Skeletal muscle tissue (tissue), 3 donors: ENCODE measurements at regions not wholly inside any gene's neighbourhood (a gene's known extent, or its start where the extent isn't known, plus 50 kb on each side); places are given as distances from the start of the nearest gene placed in this dataset.

Experiments used
- H3K27ac ChIP-seq: one replicate; pipeline ENCODE4 v1.7.0; 2013; ENCODE audit warnings: mild to moderate bottlenecking, low read depth, low read length, inconsistent platforms
- H3K27me3 ChIP-seq, 3 donors: one replicate each; pipeline ENCODE4 v1.7.0; 2013; ENCODE audit warnings: low read length in 3 of 3; ENCODE audit not compliant: control insufficient read depth in 3 of 3, insufficient read depth in 3 of 3
- H3K36me3 ChIP-seq, 3 donors: one replicate each; pipeline ENCODE4 v1.7.0; 2013; ENCODE audit warnings: low read length in 3 of 3; ENCODE audit not compliant: control insufficient read depth in 3 of 3, insufficient read depth in 3 of 3
- H3K4me1 ChIP-seq, 3 donors: one replicate each; pipeline ENCODE4 v1.7.0; 2013; ENCODE audit warnings: low read length in 3 of 3, mild to moderate bottlenecking in 3 of 3; ENCODE audit not compliant: control insufficient read depth in 3 of 3, insufficient read depth in 3 of 3
- H3K4me3 ChIP-seq, 3 donors: one replicate each; pipeline ENCODE4 v1.7.0; 2013; ENCODE audit warnings: low read length in 3 of 3
- H3K9ac ChIP-seq, 3 donors: one replicate each; pipeline ENCODE4 v1.7.0; 2013; ENCODE audit warnings: low read length in 3 of 3, mild to moderate bottlenecking in 3 of 3, moderate library complexity in 2 of 3, low read depth in 1 of 3
- H3K9me3 ChIP-seq, 3 donors: one replicate each; pipeline ENCODE4 v1.7.0; 2013; ENCODE audit warnings: low read length in 3 of 3; ENCODE audit not compliant: control insufficient read depth in 3 of 3
- donor health status: Osteomylitis.

DNA sequence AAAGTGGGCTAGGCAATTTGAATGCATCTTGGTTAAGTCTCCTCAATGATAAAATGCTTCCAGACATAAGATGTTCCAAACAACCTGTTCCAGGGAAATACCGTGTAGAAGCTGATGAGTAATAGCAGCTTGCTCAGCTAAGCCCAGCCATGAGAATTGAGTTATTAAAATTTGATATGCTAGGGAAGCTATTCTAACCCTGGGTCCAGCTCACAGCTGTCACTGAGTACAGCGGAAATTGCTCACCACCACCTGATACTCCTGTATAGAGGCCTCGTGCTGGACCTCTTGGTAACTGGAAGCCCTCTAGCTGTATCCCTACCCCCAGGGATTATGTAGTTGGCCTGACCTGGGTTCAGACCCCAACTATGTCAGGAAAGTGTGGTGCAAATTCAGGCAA, 521.3 kb upstream of the TRPC7 start:
- Histone ChIP-seq H3K9ac (no peak overlapping the region), H3K27me3 (no peaks in the 10 kb centered on the region), H3K27ac (no peak overlapping the region), H3K4me3 (no peak overlapping the region), H3K4me1 (no peaks in the 10 kb centered on the region), H3K36me3 (no peaks in the 10 kb centered on the region), H3K9me3 (no peaks in the 10 kb centered on the region)

DNA sequence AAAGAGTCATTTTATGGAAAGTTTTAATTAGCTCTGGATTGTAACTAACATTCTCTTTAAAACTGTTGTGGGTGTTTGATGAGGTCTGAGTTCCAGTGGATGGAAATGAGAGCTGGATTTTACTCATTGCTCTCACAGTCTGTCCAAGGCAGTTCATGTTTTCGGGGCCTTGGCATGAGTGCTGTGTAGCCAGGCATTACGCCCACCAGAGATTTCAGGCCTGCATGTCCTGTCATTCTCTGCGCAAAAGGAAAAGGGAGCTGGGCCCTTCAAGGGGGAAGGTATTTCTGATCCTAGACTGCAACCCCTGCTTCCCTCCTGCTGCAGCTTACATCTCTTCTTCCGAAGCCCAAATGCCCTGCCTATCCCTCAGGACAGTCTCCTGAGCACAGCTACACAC, 499.6 kb upstream of the TRPC7 start:
- H3K9ac ChIP-seq, result no peak overlapping the region
- H3K27me3 ChIP-seq, result no peaks in the 10 kb centered on the region
- H3K36me3 ChIP-seq, result no peaks in the 10 kb centered on the region
- H3K27ac ChIP-seq, result no peak overlapping the region
- H3K4me3 ChIP-seq, result no peak overlapping the region
- H3K9me3 ChIP-seq, result no peaks in the 10 kb centered on the region
- no peaks in the 10 kb centered on the region for H3K4me1 ChIP-seq

DNA sequence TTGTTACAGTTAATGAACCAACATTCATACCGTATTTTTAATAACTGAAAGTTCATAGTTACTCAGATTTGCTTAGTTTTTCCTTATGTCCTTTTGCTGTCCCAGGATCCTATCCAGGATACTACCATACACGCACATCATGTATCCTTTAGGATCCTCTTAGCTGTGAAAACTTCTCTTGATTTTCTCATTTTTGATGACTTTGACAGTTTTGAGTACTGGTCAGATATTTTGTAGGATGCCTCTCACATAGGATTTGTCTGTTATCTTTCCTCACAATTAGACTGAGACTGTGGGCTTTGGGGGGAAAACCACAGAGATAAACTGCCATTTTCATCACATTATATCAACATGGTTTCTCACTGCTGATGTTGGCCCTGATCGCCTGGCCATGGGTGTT, 491.3 kb upstream of the TRPC7 start:
- Histone ChIP-seq H3K27ac (no peak overlapping the region), H3K27me3 (no peaks in the 10 kb centered on the region), H3K9ac (no peak overlapping the region), H3K4me1 (no peaks in the 10 kb centered on the region), H3K4me3 (no peak overlapping the region), H3K9me3 (no peaks in the 10 kb centered on the region), H3K36me3 (no peaks in the 10 kb centered on the region)

DNA sequence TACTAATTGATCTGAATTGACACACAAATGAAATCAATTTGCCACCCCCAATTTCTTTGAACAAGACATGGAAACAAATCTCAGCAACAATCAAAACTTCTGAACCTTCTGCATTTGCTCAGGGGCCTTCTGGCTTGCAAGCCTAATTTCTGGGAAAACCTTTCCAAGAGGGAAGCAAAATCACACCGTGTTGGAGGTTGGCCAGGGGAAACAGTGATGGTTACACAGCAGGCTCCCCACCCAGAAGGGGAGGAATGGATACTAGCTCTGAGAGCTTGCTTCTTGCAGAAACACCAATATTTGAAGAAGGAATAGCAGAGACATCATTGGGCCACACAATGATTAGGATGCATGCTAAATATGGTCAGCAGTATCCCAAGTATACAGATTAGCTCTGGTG, 488.6 kb upstream of the TRPC7 start:
- Histone ChIP-seq H3K4me3 (no peak overlapping the region), H3K36me3 (no peaks in the 10 kb centered on the region), H3K9me3 (no peaks in the 10 kb centered on the region), H3K9ac (no peak overlapping the region), H3K27me3 (no peaks in the 10 kb centered on the region), H3K27ac (no peak overlapping the region), H3K4me1 (no peaks in the 10 kb centered on the region)

DNA sequence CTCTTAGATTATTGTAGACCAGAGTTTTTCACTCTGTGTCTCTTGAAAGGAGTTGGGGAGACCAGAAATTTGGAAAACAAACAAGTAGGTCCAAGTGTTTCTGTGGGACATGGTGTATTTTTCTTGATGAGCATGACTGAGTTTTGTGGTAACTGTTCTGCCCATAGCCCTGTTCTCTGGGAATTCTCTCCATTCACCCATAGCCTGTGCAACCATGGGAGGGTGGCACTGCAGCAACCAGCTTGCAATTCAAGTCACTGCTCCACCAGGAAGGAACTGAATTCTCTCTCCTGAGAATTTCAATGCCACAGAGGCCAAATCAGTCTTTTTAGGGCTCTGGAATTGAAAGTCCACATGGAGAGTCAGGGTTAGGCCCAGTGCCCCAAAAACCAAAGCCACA, 475.3 kb upstream of the TRPC7 start:
- H3K9ac ChIP-seq, result no peak overlapping the region
- H3K27me3 ChIP-seq, result no peaks in the 10 kb centered on the region
- no peak overlapping the region for H3K4me3 ChIP-seq
- H3K4me1 ChIP-seq, result no peaks in the 10 kb centered on the region
- H3K27ac ChIP-seq, result no peak overlapping the region
- H3K9me3 ChIP-seq, result no peaks in the 10 kb centered on the region
- H3K36me3 ChIP-seq, result no peaks in the 10 kb centered on the region

DNA sequence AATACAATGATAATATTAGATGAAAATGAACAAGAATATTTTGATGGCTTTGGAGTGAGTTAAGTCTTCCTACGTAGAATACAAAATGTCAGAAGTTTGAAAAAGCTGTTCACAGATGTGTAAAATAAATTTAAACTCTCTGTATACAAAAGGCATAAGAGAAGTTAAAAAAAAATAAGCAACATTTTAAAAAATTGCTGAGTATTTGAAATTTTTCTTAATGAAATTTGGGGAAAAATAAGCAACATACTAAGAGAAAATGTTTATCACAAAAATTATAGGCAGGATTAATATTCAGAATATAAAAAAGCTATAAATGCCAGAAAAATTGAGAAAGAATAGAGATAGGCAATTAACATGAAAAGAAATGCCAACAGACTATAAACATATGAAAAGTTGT, 470.7 kb upstream of the TRPC7 start:
- no peak overlapping the region for H3K27ac ChIP-seq
- no peaks in the 10 kb centered on the region for H3K27me3 ChIP-seq
- no peaks in the 10 kb centered on the region for H3K36me3 ChIP-seq
- H3K4me3 ChIP-seq, result no peak overlapping the region
- H3K4me1 ChIP-seq, result no peaks in the 10 kb centered on the region
- no peaks in the 10 kb centered on the region for H3K9me3 ChIP-seq
- H3K9ac ChIP-seq, result no peak overlapping the region

DNA sequence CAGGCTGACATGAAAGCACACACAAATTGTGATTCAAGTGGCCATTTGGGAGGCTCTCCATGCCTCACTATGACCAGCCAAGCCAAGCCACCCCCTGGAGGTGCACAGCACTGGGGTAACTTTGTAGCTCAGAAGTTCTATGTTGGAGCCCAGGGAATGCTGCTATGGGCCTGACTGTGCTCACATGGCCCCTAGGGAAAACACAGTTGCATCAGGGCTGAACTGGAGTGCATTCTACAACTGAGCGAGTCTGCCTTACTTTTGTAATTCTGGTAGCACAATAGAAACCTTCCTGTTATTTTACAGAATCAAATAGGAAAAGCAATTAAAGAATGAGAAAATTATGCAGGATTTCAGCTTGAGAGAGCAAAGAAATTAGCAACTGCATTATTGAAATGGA, 455.5 kb upstream of the TRPC7 start:
- Histone ChIP-seq H3K27me3 (no peaks in the 10 kb centered on the region), H3K9me3 (no peaks in the 10 kb centered on the region), H3K4me3 (no peak overlapping the region), H3K4me1 (no peaks in the 10 kb centered on the region), H3K36me3 (no peaks in the 10 kb centered on the region), H3K9ac (no peak overlapping the region), H3K27ac (no peak overlapping the region)

DNA sequence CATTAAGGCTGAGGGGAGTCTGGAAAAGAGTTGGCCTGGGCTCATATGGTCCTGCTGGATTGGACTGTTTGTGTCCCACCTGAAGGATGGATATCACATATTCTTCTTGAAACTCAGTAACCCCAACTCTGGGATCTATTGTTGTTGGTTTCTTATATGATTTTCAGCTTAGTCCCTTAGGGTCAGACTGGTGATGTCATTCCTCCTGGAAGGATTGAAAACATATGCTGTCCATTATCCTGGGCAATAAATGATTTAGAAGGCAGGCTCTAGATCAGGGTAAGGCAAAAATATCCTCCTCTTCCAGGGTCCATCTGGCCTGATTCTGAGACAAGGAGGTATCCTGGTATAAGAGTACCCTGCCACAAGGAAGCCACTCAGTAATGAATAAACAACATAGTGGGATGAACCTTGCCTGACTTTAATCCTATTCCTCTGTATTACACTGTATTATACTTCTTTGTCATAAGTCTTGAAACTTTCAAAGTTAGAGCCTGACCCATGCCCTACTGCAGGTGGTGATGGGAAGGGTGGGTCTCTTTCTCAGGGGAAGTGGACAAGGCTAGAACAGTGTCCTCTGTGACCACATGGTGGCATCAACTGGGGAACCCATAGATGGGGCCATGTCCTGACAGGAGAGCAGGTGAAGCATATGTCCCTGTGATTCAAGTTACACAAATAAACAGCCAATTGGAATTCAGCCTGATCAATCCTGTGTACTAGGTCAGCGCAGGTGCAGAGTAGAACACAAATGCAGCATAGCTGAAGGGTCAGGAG, 454.4 kb upstream of the TRPC7 start:
- Histone ChIP-seq H3K36me3 (no peaks in the 10 kb centered on the region), H3K9me3 (no peaks in the 10 kb centered on the region), H3K4me1 (no peaks in the 10 kb centered on the region), H3K27me3 (no peaks in the 10 kb centered on the region), H3K27ac (no peak overlapping the region), H3K9ac (no peak overlapping the region), H3K4me3 (no peak overlapping the region)

DNA sequence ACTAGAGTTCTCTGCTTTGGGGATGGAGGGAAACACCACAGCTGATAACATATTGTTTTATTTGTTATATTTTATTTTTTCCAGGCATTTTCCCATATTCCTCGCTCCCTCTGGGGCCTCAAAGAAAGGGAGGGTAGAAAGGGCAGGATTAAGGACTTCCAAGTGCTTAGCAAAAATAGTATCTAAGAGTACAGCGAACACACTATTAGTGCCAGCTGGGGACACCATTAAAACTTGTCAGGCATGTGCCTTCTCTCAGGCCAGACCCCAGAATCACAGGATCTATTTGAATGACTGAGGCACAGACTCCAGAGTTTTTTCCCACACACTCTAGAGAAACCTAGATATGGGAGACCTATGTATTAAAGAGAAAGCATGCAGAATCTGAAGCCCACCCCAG, 451.0 kb upstream of the TRPC7 start:
- Histone ChIP-seq H3K27ac (no peak overlapping the region), H3K4me3 (no peak overlapping the region), H3K9ac (no peak overlapping the region), H3K36me3 (no peaks in the 10 kb centered on the region), H3K27me3 (no peaks in the 10 kb centered on the region), H3K4me1 (peaks cover 0 to 5% (median under 1%) of the 10 kb centered on the region in 3 donors), H3K9me3 (no peaks in the 10 kb centered on the region)

DNA sequence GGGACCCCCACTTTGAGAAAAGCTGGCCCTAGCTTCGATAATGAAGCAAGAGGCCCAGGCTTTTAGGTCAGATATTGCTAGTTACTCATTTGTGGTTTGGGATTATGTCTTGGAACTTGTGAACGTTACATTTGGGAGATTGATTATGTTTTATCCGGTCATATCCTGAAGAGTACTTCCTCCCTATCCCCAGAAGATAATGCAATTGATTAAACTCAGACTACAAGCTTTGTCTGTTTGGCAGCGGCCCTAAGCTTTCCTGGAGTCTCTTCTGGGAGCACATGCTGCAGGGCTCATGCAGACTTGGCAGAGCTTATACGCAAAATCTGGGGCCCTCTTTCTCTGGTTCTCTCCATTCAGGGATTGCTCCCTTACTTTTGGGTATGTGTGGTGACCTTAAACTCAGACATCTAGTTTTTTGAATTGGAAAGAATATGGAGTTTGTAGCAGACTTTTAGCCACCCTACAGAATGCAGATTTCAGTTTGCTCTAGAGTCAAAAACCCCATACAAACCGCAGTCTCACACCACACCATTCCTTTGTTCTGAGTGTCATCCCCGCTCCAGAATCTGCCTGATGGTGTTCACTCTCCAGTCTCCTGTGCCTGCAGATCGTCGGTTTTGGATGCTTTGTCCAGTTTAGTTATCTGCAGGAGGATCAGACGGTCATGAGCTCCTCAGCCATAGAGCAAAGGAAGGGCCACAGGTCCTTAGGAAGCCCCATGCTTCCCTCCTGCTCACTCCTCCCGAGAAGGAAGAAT, 449.5 kb upstream of the TRPC7 start:
- Histone ChIP-seq H3K27me3 (no peaks in the 10 kb centered on the region), H3K9ac (no peak overlapping the region), H3K27ac (no peak overlapping the region), H3K36me3 (no peaks in the 10 kb centered on the region), H3K4me3 (no peak overlapping the region), H3K9me3 (no peaks in the 10 kb centered on the region), H3K4me1 (peaks cover 12 to 20% (median 12%) of the 10 kb centered on the region in 3 donors)
